ENCODE measurements at regions not wholly inside any gene's neighbourhood (a gene's known extent, or its start where the extent isn't known, plus 50 kb on each side); places are given as distances from the start of the nearest gene placed in this dataset.
"Not testable (repeated sequence)": the region's sequence is repeated elsewhere in the genome, so short reads cannot be mapped to it uniquely, and the experiment has no call there.

DNA sequence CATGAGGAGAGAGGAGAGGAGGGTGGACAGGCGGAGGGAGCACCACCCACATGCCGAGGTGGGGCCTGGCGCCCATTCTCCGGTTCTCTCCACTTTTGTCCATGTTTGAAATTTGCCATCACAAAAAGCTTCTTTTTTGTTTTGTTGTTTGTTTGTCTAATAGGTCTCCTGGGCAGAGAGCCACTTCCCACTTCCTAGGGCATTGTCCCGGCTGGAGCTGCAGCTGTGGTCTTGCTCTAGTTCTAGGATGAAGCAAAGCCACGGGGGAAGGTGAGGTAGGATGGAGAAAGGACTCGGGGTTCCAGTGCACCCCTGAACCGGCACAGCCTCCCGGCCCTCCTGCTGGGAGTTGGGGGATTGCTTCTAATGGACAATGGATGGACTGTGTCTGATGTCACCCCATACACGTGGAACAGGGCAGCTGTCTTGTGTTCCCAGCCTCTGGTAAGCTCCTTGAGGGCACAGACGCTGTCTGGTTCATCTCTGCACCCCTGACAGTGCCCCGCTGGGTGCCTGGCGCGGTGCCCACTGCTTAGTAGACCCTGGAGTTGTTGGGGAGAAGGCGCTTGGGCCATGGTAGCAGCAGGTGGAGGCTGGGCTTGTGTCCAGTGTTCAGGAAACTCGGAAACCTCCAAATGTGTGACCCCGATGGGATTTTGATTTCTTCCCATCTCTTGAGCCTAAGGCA lies 278.4 kb downstream of the NDUFA10 start:
- no peak for DNase-seq (ENCODE audit: low read depth, low spot score)

DNA sequence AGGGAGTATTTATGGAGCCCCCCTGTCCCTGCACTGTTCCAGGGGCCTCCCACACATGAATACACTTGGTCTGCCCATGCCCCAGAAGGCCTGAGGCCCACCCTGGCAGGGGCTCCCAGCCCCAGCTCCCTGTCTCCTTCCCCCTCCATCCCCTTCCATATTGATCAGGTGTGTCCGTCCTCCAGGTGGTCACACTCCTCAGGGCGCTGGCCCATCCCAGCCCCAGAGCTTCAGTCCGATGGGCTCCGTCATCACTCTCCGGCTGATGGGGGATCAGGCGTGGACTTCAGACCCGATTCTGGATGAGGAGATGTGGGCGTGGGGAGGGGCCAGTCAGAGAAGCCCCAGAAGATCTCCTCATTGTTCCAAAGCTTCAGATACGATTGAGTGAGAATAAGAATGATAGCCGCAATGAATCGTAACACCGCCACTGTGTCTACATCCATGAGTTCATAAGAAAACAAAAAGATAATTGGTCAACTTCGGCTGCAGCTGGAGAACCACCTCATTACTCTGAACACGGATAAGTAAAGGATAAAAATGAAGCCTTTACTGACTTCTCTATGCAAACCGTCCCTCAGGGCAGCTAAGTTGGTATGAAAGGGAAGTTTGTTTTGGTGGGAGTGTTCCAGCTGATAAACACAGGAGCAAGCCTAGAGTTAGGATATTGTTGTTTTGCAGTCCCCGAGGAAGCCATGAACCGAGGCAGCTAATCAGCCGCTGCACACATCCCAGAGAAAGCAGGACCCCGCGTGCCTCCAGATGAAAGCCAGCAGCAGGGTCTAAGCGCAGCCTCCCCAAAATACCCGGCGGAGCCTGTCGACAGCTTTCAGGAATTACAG lies 279.5 kb downstream of the NDUFA10 start:
- no peak for DNase-seq (ENCODE audit: low read depth, low spot score)

DNA sequence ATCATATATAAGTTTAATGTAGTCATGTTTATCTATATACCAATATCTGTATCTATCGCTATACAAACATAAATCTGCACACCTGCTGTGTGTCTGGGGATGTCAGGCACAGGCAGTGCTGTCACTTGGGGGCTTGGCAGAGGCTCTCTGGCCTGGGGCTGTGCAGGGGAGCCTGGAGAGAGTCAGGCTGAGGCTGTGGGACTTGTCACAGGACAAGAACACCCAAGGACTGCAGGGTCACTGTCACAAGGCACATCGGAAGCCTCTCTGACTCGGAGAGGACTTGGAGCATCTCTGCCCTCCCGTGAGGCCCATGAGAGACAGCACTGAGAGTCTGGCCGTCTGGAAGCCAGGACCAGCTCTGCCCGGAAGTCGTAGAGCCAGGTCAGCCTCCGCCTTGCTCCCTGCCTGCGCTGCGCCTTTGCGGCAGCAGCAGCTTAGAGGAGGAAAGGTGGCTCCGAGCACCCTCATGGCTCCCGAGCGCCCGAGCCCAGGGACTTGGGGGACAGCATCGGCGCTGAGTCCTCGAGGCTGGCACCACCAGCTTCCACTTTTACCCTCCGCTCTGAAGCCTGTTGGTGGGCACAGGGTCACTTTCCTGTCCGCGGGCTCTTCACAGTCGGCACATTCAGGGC lies 280.3 kb downstream of the NDUFA10 start:
- DNase-seq (ENCODE audit: low read depth, low spot score) = no peak

GRCh38 chr2:239743206-239743605 lies 281.9 kb downstream of the NDUFA10 start:
- no peak for DNase-seq (ENCODE audit: low read depth, low spot score)

DNA sequence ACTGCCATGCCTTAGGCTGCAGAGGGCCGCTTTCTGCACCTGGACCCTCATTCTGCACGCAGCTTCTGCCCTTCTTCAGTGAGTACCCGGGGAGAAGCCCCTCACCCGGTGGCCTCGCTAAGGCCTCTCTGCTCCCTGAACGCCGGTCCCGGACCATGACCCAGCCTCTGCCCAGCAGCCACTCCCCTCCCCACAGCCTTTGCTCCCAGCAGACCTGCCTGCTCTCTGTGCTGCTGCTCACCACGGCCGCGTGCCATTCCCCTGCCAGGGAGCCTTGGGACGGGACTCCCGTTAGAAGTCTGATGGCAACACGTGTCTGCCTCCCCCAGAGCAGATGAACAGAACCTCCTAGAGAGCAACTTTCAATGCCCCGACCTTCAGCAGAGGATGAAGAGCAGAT lies 282.8 kb downstream of the NDUFA10 start:
- no peak for DNase-seq (ENCODE audit: low read depth, low spot score)

- DNase-seq (ENCODE audit: low read depth, low spot score) = no peak
These were observed 285.9 kb downstream of the NDUFA10 start for GRCh38 chr2:239739206-239739605.

- no peak for DNase-seq (ENCODE audit: low read depth, low spot score)
These were observed 287.0 kb downstream of the NDUFA10 start for GRCh38 chr2:239738159-239738558.

DNA sequence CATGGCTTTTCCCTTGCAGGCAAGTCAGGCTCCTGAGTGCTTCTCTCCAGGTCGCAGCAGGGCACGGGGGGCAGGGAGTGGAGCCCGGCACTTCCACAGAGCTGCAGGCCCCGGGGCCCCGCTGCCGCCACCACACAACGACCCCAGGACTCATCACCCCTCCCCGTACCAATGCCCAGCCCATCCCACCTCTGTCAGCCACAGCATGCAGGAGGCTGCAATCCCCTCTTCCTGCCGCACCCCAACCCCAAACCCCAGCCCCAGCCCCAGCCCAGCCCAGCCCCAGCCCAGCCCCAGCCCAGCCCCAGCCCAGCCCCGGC lies 288.0 kb downstream of the NDUFA10 start:
- no peak for DNase-seq (ENCODE audit: low read depth, low spot score)

- DNase-seq (ENCODE audit: low read depth, low spot score) = no peak
These were observed 288.6 kb downstream of the NDUFA10 start for GRCh38 chr2:239736358-239737143.

GRCh38 chr2:239735829-239736357 lies 289.2 kb downstream of the NDUFA10 start:
- DNase-seq (ENCODE audit: low read depth, low spot score) = no peak

DNA sequence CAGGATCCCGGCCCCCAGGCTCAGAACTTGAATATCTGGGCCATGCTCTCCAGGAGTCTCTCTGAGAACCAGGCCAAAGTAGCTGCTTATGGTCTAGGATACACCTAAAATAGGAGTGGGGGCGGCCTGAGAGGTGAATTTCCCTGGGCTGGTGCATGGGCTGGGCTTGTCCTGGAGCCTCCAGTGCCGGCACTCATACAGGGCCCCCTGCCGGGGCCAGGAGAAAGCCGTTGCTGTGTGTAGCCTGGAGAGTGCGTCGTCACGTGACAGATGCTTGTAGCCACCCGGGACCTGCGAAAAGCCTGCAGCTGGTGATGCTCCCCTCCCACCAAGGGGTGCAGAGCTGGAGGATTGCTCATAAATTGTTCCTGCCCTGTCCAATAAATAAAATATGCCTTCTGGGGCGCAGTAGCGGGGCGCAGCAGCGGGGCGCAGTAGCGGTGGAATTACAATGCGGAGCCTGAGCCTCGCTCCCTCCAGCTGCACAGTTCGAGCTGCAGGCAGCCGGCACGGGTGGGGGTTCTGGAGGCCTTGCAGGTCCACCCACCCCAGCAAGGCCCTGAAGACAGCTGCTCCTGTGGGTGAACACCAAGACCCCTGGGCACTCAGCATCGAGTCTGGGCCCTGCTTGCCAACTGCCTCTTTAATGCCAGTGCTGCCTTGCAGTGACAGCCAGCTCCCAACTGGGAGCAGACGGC lies 289.9 kb downstream of the NDUFA10 start:
- DNase-seq (ENCODE audit: low read depth, low spot score) = no peak

- no peak for DNase-seq (ENCODE audit: low read depth, low spot score)
These were observed 290.6 kb downstream of the NDUFA10 start for GRCh38 chr2:239734436-239735005.

DNA sequence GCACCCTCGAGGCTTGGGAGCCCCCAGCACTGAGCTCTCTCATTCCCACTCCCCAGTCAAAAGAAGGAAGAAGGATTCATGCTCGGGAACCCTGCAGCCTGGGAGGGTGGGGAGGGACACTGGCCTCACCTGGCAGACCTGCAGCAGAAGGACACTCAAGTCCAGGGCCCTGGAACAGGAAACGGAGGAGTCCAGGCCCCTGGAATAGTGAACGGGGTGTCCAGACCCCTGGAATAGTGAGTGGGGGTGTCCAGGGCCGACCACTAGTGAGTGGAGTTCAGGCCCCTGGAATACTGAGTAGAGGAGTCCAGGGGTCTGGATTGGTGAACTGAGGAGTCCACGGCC lies 292.5 kb downstream of the NDUFA10 start:
- DNase-seq (ENCODE audit: low read depth, low spot score) = no peak

GRCh38 chr2:239731998-239732665 lies 293.0 kb downstream of the NDUFA10 start:
- no peak for DNase-seq (ENCODE audit: low read depth, low spot score)

- no peak for DNase-seq (ENCODE audit: low read depth, low spot score)
These were observed 293.7 kb downstream of the NDUFA10 start for GRCh38 chr2:239731422-239731821.

DNA sequence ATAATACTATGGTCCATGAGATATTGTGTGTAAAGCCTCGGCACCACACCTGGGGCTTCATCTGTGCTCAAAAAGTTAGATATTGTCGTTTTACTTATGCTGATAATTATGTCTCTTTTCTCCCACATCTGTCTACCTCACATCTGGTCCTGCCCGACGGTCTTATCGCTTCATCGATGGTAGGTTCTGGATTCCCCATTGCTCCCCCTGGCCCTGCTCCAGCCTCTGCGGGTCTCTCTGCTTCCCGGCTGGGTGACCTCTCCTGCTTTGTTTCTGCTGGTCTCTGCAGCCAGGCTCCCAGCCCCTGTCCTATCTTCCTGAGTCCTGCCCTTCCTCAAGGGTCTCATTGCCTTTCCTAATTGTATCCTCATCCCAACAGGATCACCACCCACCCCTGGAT lies 294.2 kb downstream of the NDUFA10 start:
- no peak for DNase-seq (ENCODE audit: low read depth, low spot score)

DNA sequence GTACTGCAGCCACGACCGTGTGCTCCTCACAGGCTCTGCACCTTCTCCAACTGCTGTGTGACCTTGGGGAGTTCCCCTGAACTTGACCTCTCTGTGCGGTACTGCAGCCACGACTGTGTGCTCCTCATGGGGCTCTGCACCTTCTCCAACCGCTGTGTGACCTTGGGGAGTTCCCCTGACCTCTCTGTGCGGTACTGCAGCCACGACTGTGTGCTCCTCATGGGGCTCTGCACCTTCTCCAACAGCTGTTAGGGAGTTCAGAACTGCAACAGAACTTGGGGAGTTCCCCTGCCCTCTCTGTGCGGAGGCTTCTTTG lies 294.6 kb downstream of the NDUFA10 start:
- not testable (repeated sequence) for DNase-seq (ENCODE audit: low read depth, low spot score)

DNA sequence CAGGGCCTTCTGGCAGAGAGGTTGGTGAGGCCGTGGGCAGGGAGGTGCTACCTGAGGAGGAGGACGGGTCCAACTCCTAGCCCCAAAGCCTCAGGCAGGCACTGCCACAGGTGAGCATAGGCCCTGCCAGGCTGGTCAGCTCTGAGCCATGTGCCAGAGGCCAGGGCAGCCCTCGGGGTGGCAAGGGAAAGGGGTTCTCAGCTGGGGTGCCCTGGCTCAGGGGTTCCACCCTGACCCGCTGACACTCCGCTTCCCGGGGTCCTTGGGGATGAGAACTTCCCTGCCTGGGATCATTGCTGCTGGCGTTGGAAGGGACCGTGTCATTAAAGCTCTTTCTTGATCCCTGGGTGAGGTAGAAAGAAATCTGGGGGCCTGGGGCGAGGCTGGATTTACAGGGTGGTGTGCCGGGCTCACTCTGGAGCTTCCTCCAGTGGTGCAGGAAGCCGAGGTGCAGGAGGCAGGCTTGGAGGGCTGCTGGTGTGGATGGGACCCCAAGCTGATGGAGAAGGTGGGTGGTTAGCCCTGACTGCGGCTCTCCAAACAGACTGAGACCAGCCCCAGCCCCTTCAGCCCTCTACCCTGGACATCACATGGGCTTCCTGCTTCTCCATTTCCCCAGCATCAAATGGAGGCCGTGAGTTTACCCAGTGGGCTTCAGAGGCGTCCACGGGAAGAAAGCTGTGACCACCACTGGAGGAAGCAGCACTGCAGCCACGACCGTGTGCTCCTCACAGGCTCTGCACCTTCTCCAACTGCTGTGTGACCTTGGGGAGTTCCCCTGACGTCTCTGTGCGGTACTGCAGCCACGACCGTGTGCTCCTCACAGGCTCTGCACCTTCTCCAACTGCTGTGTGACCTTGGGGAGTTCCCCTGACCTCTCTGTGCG lies 295.2 kb downstream of the NDUFA10 start:
- DNase-seq (ENCODE audit: low read depth, low spot score) = no peak

DNA sequence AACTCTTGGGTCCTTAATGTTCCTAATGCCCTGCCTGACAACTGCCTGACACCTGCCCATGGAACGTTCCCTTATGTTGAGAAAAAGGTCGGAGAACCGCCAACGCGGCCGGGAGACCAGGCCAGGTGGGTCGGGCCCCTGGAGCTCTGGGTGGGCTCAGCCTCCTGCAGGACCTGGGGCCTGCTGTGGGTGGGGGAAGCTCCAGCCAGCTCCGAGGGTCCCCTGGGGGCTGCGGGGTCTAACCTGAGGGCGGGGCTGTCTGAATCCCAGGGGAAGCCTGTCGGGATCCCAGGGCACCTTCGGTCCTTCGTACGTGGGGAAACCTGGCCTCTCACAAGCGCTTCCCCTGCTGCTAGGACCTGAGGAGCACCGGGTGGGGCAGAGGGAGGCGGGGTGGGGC lies 296.0 kb downstream of the NDUFA10 start:
- no peak for DNase-seq (ENCODE audit: low read depth, low spot score)

- no peak for DNase-seq (ENCODE audit: low read depth, low spot score)
These were observed 296.4 kb downstream of the NDUFA10 start for GRCh38 chr2:239728751-239729150.
